NCI-H1105 treated with DMSO at 0.1 percent for 48 hours (cell line): ENCODE measurements at regions not wholly inside any gene's neighbourhood (a gene's known extent, or its start where the extent isn't known, plus 50 kb on each side); places are given as distances from the start of the nearest gene placed in this dataset.
"Not testable (repeated sequence)": the region's sequence is repeated elsewhere in the genome, so short reads cannot be mapped to it uniquely, and the experiment has no call there.

Experiments used
- DNase-seq: peaks from one replicate; lab custom pipeline; 2025; lab: John Stamatoyannopoulos, UW

GRCh38 chr18:75745147-75745546, 317.6 kb upstream of the SMIM21 start:
- no peak for DNase-seq

- DNase-seq, result no peak
Measured at GRCh38 chr18:75742516-75742915, 315.0 kb upstream of the SMIM21 start.

GRCh38 chr18:75739682-75740081, 312.2 kb upstream of the SMIM21 start:
- DNase-seq, result no peak

GRCh38 chr18:75735291-75735690, 307.8 kb upstream of the SMIM21 start:
- no peak for DNase-seq

GRCh38 chr18:75730249-75730648, 302.7 kb upstream of the SMIM21 start:
- no peak for DNase-seq

GRCh38 chr18:75728621-75729020, 301.1 kb upstream of the SMIM21 start:
- DNase-seq, result no peak

- DNase-seq, result peak; percentile 19
Measured at GRCh38 chr18:75727456-75727855, 300.0 kb upstream of the SMIM21 start.

GRCh38 chr18:75723521-75724340, 296.2 kb upstream of the SMIM21 start:
- no peak for DNase-seq

- DNase-seq, result no peak
Measured at GRCh38 chr18:75714766-75715165, 287.3 kb upstream of the SMIM21 start.

- not testable (repeated sequence) for DNase-seq
Measured at GRCh38 chr18:75712124-75712867, 284.8 kb upstream of the SMIM21 start.

GRCh38 chr18:75700561-75700960, 273.1 kb upstream of the SMIM21 start:
- DNase-seq, result no peak

GRCh38 chr18:75698861-75699260, 271.4 kb upstream of the SMIM21 start:
- DNase-seq, result no peak

- no peak for DNase-seq
Measured at GRCh38 chr18:75697493-75697892, 270.0 kb upstream of the SMIM21 start.

- DNase-seq, result no peak
Measured at GRCh38 chr18:75696391-75696790, 268.9 kb upstream of the SMIM21 start.

- no peak for DNase-seq
Measured at GRCh38 chr18:75694292-75694691, 266.8 kb upstream of the SMIM21 start.

- no peak for DNase-seq
Measured at GRCh38 chr18:75691483-75691882, 264.0 kb upstream of the SMIM21 start.

- not testable (repeated sequence) for DNase-seq
Measured at GRCh38 chr18:75690283-75690682, 262.8 kb upstream of the SMIM21 start.

GRCh38 chr18:75687626-75688025, 260.1 kb upstream of the SMIM21 start:
- no peak for DNase-seq

GRCh38 chr18:75683426-75683825, 255.9 kb upstream of the SMIM21 start:
- DNase-seq, result no peak

- no peak for DNase-seq
Measured at GRCh38 chr18:75681538-75682115, 254.1 kb upstream of the SMIM21 start.

GRCh38 chr18:75679331-75679730, 251.8 kb upstream of the SMIM21 start:
- DNase-seq, result no peak

GRCh38 chr18:75678627-75679026, 251.1 kb upstream of the SMIM21 start:
- DNase-seq, result no peak
